DMS53 (cell line): ENCODE measurements at regions not wholly inside any gene's neighbourhood (a gene's known extent, or its start where the extent isn't known, plus 50 kb on each side); places are given as distances from the start of the nearest gene placed in this dataset.
"Not testable (repeated sequence)": the region's sequence is repeated elsewhere in the genome, so short reads cannot be mapped to it uniquely, and the experiment has no call there.

Experiments used
- DNase-seq: peaks from one replicate; lab custom pipeline; 2025; lab: John Stamatoyannopoulos, UW

DNA sequence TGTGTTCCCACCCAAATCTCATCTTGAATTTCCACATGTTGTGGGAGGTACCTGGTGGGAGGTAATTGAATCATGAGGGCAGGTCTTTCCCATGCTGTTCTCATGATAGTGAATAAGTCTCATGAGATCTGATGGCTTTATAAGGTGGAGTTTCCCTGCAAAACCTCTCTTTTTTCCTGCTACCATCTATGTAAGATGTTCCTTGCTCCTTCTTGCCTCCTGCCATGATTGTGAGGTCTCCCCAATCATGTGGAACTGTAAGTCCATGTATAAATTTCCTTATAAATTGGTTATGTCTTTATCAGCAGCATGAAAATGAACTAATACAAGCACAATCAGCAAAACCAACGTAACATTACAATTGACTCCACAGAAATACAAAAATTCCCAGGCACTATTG, 814.8 kb upstream of the CITED2 start:
- not testable (repeated sequence) for DNase-seq

DNA sequence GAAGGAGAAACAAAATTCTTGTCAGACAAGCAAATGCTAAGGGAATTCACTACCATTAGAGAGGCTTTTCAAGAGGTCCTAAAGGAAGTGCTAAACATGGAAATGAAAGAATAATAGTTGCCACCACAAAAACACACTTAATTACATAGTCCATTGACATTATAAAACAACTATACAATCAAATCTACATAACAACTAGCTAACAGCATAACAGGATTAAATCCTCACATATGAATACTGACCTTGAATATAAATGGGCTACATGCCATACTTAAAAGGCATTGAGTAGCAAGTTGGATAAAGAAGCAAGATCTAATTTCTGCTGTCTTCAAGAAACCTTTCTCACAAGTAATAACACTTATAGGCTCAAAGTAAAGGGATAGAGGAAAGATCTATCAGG, 811.5 kb upstream of the CITED2 start:
- no peak for DNase-seq

DNA sequence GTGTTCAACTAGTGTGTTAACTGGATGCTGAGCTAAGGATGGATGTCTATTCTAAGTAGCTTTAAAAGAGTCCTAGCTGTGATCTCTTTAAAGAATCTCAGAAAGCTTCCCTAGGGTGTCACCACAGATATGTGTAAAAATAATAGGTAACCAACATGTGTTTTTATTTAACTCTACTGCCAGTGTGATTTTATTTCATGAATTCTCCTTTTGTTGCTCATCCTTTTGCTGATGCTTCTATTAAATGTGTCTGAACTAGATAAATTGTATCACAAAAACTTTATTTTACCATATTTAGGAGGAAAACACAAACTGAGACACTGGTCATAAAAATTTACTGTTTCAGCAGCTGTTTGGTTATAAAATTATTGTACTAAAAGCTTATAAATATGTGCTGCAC, 809.4 kb upstream of the CITED2 start:
- no peak for DNase-seq

GRCh38 chr6:140182821-140183220, 808.4 kb upstream of the CITED2 start:
- DNase-seq, result no peak

GRCh38 chr6:140181876-140182275, 807.4 kb upstream of the CITED2 start:
- no peak for DNase-seq

GRCh38 chr6:140180306-140180705, 805.9 kb upstream of the CITED2 start:
- DNase-seq, result no peak

GRCh38 chr6:140178935-140179334, 804.5 kb upstream of the CITED2 start:
- DNase-seq, result no peak

- no peak for DNase-seq
Measured at GRCh38 chr6:140178520-140178919, 804.1 kb upstream of the CITED2 start.

DNA sequence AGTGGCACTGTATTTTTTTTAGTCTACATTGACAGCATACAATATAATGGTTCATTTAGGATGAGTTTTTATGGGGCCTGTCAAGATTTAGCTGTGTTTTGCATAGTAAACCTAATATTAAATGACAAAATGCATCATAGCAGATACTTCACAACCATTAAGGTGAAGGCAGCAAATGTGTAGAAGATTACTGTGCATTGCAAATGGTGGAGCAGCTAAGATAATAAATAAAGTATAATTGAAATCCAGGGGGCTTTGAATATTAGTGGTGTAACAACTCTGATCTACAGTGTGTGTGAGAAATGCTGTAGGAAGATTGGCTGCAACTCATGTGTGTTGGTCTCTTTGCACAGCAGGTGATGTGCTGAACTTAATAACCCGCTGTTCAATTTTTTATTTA, 801.9 kb upstream of the CITED2 start:
- DNase-seq, result no peak

DNA sequence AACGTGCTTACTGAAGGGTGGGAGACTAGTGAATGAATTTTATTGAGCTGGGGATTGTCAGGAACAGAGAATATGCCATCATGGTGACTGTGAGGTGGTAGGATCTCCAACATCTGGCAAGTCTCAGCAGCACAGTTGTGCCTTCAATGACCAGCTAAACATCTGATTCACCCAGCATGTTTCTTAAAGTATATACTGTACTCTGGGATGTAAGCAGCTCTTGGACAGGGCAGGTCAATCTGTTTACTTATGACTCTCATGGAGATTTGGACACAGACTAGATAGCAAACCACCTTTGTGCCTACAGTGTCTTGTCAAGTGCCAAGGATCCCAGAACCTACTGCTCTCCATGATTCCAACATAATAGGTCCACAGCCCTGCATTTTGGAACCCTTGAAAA, 801.0 kb upstream of the CITED2 start:
- no peak for DNase-seq

GRCh38 chr6:140174524-140174923, 800.1 kb upstream of the CITED2 start:
- DNase-seq, result no peak

DNA sequence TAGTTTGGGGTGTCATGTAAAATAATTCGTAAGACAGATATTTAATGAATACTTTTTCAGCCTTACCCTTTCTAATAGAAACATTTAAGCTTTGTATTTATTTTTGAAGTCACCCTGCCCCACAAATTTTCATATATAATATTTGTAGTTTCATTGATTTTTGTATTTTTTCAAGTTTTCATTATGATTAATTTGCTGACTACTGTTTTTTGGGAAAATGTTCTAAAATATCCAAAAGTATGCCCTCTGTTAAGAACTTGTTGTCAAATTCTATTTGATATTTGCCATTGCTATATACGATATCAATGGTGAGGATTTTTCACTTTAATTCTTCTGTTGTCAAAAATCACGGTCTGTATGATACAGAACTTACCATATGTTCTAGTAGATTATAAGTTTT, 793.9 kb upstream of the CITED2 start:
- no peak for DNase-seq

DNA sequence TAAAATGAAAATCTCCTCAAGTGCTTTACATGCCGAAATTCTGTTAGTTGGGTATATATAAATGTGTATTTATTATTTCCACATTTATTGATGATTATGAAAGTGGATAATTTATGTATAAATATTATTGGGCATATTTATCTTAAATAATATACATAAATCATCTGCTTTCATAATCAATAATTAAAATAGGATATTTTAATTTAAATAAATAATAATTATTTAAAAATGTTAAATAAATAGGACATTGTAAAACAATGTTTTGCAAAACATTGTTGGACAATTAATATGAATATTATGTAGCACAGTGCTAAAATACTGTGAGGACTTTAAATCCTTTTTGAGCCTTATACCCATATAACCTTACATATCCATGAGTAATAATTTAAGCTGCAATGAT, 786.5 kb upstream of the CITED2 start:
- DNase-seq, result no peak

- no peak for DNase-seq
Measured at GRCh38 chr6:140160494-140160893, 786.0 kb upstream of the CITED2 start.

GRCh38 chr6:140156131-140156530, 781.7 kb upstream of the CITED2 start:
- DNase-seq, result no peak

DNA sequence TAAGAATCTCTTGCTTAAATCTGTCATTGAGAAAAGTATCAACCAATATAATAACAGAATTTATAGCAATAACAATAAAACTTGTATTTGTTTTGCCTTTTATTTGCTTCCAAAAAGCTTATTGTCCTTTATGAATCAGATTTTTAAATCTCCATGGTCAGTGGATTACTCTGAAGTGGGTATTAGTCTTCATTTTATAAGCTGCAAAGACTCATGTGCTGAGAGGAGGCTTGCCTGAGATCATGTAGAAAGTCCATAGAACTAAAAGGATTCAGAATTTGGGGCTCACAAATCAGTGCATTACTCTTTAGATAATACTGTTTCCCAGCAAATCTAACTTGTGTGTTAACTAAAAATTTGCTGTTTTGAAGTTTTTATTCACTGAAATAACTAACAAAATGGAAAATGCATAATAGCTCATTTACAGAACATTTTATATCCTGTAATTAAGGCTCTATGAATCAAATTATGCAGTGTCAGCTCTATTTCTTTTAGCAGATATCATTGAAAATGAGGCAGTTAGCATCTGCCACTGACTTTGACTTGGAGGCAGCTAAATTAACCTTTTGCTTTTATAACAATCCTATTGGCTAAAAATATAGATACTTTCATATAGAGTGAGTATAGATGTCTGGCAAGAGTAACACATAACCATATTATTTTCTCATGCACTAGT, 781.1 kb upstream of the CITED2 start:
- DNase-seq, result no peak

- DNase-seq, result no peak
Measured at GRCh38 chr6:140153703-140154102, 779.3 kb upstream of the CITED2 start.

DNA sequence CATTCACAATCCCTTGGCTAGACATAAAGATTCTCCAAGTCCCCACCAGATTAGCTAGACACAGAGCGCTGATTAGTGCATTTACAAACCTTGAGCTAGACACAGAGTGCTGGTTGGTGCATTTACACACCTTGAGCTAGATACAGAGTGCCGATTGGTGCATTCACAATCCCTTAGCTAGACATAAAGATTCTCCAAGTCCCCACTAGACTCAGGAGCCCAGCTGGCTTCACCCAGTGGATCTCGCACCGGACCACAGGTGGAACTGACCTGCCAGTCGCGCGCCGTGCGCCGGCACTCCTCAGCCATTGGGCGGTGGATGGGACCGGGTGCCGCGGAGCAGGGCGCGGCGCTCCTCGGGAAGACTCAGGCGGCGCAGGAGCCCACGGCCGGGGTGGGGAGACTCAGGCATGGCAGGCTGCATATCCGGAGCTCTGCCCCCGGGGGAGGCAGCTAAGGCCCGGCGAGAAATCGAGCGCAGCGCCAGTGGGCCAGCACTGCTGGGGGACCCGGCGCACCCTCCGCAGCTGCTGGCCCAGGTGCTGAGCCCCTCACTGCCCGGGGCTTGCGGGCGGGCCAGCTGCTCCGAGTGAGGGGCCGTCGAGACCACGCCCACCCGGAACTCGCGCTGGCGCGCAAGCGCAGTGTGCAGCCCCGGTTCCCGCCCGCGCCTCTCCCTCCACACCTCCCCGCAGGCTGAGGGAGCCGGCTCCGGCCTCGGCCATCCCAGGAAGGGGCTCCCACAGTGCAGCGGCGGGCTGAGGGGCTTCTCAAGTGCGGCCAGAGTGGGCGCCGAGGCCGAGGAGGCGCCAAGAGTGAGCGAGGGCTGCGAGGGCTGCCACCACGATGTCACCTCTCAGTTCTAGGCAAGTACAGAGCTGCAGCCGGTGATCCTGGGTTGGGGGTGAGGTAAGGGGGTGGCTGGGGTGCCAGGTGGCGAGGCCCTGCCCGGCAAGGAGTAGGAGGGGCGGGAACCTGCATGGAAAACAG, 773.7 kb upstream of the CITED2 start:
- DNase-seq, result not testable (repeated sequence)

GRCh38 chr6:140140891-140141290, 766.4 kb upstream of the CITED2 start:
- DNase-seq, result no peak

- DNase-seq, result no peak
Measured at GRCh38 chr6:140138311-140139010, 764.0 kb upstream of the CITED2 start.

DNA sequence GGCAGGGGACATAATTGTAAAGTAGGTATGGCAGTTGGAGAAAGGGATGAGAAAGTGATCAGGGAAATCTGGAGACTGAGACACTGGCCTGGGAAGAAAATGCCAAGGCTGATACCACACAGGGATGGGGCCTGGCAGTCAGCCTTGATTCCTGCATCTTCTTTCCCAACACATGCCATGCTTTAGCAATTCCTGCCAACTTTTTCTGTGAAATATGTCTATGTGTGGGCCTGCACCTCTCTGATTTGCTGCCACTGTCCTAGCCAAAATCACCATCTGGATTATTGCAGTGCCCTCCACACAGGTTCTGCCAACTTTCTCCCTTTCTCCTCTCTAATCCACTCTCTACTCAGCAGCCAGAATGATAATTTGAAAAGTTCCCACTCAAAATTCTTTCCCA, 759.8 kb upstream of the CITED2 start:
- DNase-seq, result no peak

GRCh38 chr6:140130074-140130473, 755.6 kb upstream of the CITED2 start:
- no peak for DNase-seq

DNA sequence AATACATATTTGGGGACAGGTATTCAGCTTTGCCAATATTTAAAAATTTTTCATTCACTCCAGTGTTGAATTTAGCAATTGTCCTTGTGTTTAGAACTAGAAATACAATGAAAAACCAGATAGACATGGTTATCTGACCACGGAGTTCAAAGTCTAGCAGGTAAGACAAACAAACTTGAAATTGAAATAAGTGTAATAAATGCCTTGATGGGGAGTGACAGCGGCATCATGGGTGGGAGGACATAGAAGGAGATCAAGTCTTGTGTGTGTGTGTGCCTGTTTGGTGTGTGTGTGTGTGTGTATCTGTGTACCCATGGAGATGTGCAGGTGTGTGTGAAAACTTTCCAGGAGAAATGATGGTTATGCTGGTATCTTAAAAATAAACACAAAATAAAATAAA, 750.0 kb upstream of the CITED2 start:
- DNase-seq, result peak; percentile 43
